DOHH2 (cell line): ENCODE measurements at regions not wholly inside any gene's neighbourhood (a gene's known extent, or its start where the extent isn't known, plus 50 kb on each side); places are given as distances from the start of the nearest gene placed in this dataset.

Experiments
- EZH2phosphoT487 ChIP-seq: fragments of 200-600 bp; sonication (generic); IDR thresholded peaks from 2 replicates; pipeline ENCODE4 v1.6.1; 2017; ENCODE audit warnings: borderline replicate concordance, mild to moderate bottlenecking, antibody characterized with exemption, low read length, moderate library complexity, mixed read lengths
- TF ChIP-seq, protein P1 (sequence below): fragments of 200-600 bp; sonication (generic); IDR thresholded peaks from one replicate; pipeline ENCODE4 v1.5.1; 2014; ENCODE audit warnings: antibody characterized with exemption, mild to moderate bottlenecking, low read depth, low read length; ENCODE audit not compliant: poor library complexity, severe bottlenecking

DNA sequence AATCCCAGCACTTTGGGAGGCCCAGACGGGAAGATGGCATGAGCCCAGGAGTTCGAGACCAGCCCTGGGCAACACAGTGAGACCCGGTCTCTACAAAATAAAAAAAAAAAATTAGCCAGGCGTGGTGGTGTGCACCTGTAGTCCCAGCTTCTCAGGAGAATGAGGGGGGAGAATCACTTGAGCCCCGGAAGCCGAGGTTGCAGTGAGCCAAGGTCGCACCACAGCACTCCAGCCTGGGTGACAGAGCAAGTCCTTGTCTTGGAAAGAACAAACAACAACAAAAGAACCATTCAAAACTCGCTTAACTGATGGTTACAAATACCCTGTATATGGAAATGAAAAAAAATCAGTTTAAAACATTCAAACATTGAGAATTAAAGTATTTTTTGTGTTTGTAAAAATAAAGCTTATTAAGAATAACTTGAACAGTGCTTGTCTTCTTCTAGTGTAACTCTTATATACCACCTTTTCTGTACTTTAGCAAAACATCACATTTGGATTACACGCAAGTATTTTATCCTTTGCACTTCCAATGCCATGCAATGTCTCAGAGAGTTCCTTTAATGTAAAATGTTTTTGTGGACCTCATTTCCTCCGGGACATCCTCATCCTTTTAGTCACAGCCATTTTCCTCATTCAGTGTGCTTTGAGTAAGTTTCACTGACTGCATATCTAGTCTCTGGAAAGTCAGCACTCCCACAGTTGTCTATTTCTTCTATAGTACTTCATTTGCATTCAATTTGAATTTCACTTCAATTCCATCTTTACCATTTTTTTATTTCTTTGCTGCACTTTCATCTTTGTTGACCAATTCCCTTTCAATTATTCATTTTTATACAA, 113.0 kb upstream of the GOLGA8J start:
- TF ChIP-seq, protein P1, sequence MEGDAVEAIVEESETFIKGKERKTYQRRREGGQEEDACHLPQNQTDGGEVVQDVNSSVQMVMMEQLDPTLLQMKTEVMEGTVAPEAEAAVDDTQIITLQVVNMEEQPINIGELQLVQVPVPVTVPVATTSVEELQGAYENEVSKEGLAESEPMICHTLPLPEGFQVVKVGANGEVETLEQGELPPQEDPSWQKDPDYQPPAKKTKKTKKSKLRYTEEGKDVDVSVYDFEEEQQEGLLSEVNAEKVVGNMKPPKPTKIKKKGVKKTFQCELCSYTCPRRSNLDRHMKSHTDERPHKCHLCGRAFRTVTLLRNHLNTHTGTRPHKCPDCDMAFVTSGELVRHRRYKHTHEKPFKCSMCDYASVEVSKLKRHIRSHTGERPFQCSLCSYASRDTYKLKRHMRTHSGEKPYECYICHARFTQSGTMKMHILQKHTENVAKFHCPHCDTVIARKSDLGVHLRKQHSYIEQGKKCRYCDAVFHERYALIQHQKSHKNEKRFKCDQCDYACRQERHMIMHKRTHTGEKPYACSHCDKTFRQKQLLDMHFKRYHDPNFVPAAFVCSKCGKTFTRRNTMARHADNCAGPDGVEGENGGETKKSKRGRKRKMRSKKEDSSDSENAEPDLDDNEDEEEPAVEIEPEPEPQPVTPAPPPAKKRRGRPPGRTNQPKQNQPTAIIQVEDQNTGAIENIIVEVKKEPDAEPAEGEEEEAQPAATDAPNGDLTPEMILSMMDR: no peak
- TF ChIP-seq EZH2phosphoT487: no peak
